Ascending aorta (tissue), 2 donors: ENCODE measurements at regions not wholly inside any gene's neighbourhood (a gene's known extent, or its start where the extent isn't known, plus 50 kb on each side); places are given as distances from the start of the nearest gene placed in this dataset.

ENCODE experiments used
- DNase-seq, 2 donors: peaks; one replicate each; pipeline ENCODE4 v3.0.0-alpha.2; 2019; ENCODE audit warnings: low spot score in 2 of 2
- H3K27ac ChIP-seq, 2 donors: fragments of 200-600 bp; sonication (generic); one replicate each; pipeline ENCODE4 v1.5.1; 2016 to 2017; ENCODE audit warnings: mild to moderate bottlenecking in 1 of 2
- H3K27me3 ChIP-seq: fragments of 200-600 bp; sonication (generic); one replicate; pipeline ENCODE4 v1.5.1; 2017
- H3K36me3 ChIP-seq, 2 donors: fragments of 200-600 bp; sonication (generic); one replicate each; pipeline ENCODE4 v1.5.1; 2016
- H3K4me1 ChIP-seq, 2 donors: fragments of 200-600 bp; sonication (generic); one replicate each; pipeline ENCODE4 v1.5.1; 2016 to 2017; ENCODE audit warnings: mild to moderate bottlenecking in 1 of 2
- H3K4me3 ChIP-seq, 2 donors: fragments of 200-600 bp; sonication (generic); one replicate each; pipeline ENCODE4 v1.5.1; 2016 to 2017; ENCODE audit warnings: mild to moderate bottlenecking in 1 of 2
- H3K9me3 ChIP-seq, 2 donors: fragments of 200-600 bp; sonication (generic); one replicate each; pipeline ENCODE4 v1.5.1; 2016
- CTCF ChIP-seq, 3 experiments: fragments of 200-600 bp in 2 of 3; fragments of 450-650 bp in 1 of 3; sonication (generic) in 2 of 3; IDR thresholded peaks; one replicate each; pipeline ENCODE4 v1.5.1; 2016 to 2019; ENCODE audit warnings: antibody characterized with exemption in 3 of 3, mild to moderate bottlenecking in 1 of 3, moderate library complexity in 1 of 3
- intact Hi-C: fragments of 100-400 bp; cut with DNase I; formaldehyde crosslinking; loops from one replicate; pipeline ENCODE4 v1.15.1; 2023

- no peak for TF ChIP-seq CTCF (IDR thresholded peaks at IDR 0.05)
- Histone ChIP-seq H3K27me3 (no peaks in the 10 kb centered on the region), H3K4me3 (no peak overlapping the region), H3K27ac (no peak overlapping the region), H3K4me1 (peaks cover 0 to 4% of the 10 kb centered on the region in 2 donors), H3K36me3 (no peaks in the 10 kb centered on the region), H3K9me3 (peaks cover 0 to 5% of the 10 kb centered on the region in 2 donors)
- intact Hi-C loops = no loop called here
- no peak for DNase-seq
Observed at GRCh38 chr20:11182720-11183119, 508.9 kb upstream of the JAG1 start.

- DNase-seq = no peak
- H3K9me3 ChIP-seq = peaks cover 0 to 5% of the 10 kb centered on the region in 2 donors
- intact Hi-C loops = no loop called here
- H3K27ac ChIP-seq = no peak overlapping the region
- no peak for TF ChIP-seq CTCF (IDR thresholded peaks at IDR 0.05)
- no peak overlapping the region for H3K4me3 ChIP-seq
- H3K4me1 ChIP-seq = no peaks in the 10 kb centered on the region
- no peaks in the 10 kb centered on the region for H3K27me3 ChIP-seq
- H3K36me3 ChIP-seq = no peaks in the 10 kb centered on the region
Observed at GRCh38 chr20:11186301-11187008, 512.7 kb upstream of the JAG1 start.

GRCh38 chr20:11188843-11189603 lies 515.2 kb upstream of the JAG1 start:
- Histone ChIP-seq H3K9me3 (peaks cover 0 to 5% of the 10 kb centered on the region in 2 donors), H3K4me3 (no peak overlapping the region), H3K4me1 (peaks cover 0 to 2% of the 10 kb centered on the region in 2 donors), H3K27ac (no peak overlapping the region), H3K36me3 (no peaks in the 10 kb centered on the region), H3K27me3 (no peaks in the 10 kb centered on the region)
- intact Hi-C loops = no loop called here
- DNase-seq = no peak
- no peak for TF ChIP-seq CTCF (IDR thresholded peaks at IDR 0.05)

GRCh38 chr20:11190741-11191140 lies 516.9 kb upstream of the JAG1 start:
- H3K36me3 ChIP-seq = no peaks in the 10 kb centered on the region
- H3K27ac ChIP-seq = no peak overlapping the region
- intact Hi-C loops = no loop called here
- no peaks in the 10 kb centered on the region for H3K9me3 ChIP-seq
- TF ChIP-seq CTCF (IDR thresholded peaks at IDR 0.05) = no peak
- no peak overlapping the region for H3K4me3 ChIP-seq
- peaks cover 0 to 2% of the 10 kb centered on the region in 2 donors for H3K4me1 ChIP-seq
- no peak for DNase-seq
- H3K27me3 ChIP-seq = no peaks in the 10 kb centered on the region

GRCh38 chr20:11192106-11192505 lies 518.3 kb upstream of the JAG1 start:
- Histone ChIP-seq H3K4me3 (no peak overlapping the region), H3K9me3 (no peaks in the 10 kb centered on the region), H3K4me1 (peaks cover 0 to 2% of the 10 kb centered on the region in 2 donors), H3K36me3 (no peaks in the 10 kb centered on the region), H3K27me3 (no peaks in the 10 kb centered on the region), H3K27ac (no peak overlapping the region)
- DNase-seq = no peak
- intact Hi-C loops = no loop called here
- TF ChIP-seq CTCF (IDR thresholded peaks at IDR 0.05) = no peak
